Cerebellar nuclear complex (tissue), 1 donor: ENCODE measurements at regions not wholly inside any gene's neighbourhood (a gene's known extent, or its start where the extent isn't known, plus 50 kb on each side); places are given as distances from the start of the nearest gene placed in this dataset.

Source experiments
- DNase-seq, 2 experiments: peaks; one replicate each; lab custom pipeline; 2025; lab: John Stamatoyannopoulos, UW

DNA sequence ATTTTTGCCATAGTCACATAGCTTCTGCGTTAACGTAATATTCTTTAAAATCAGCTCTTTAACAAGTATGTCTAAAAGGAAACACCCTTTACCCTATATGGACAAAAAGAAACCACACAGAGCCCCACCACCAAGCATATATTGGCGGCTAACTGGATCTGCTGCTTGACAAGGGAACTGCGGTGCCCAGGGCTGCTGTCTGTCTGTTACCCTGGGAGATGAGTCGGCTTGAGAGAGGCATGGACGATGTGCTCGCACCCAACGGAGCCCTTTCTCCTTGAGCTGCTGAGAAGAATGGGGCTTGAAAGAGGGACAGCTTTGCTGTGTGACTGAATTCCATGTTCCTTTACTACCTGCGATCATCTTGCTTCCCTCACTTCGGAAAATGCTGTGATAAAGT, 158.6 kb upstream of the SHB start:
- DNase-seq, result no peak

DNA sequence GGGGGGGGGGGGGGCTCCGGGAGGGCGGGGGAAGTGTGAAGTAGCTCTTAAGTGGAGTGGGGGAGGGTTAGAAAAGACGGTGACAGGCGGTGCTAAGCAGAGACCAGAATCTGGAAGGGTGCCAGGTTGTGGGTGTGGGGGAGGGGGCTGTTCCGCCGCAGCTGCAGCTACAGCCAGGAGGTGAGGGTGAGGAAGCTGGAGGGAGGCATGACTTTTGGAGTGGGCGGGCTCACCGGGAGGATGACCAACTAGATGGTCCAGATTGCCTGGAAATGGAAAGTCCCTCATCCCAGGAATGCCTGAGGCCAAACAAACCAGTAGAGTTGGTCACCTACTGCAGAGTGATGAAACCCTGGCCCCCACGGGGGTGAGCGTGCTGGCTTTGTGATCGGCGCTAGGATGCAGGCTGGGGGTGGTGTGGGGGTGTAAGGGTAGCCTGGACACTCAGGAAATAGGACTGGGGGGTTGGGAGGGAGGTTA, 158.1 kb upstream of the SHB start:
- no peak for DNase-seq

DNA sequence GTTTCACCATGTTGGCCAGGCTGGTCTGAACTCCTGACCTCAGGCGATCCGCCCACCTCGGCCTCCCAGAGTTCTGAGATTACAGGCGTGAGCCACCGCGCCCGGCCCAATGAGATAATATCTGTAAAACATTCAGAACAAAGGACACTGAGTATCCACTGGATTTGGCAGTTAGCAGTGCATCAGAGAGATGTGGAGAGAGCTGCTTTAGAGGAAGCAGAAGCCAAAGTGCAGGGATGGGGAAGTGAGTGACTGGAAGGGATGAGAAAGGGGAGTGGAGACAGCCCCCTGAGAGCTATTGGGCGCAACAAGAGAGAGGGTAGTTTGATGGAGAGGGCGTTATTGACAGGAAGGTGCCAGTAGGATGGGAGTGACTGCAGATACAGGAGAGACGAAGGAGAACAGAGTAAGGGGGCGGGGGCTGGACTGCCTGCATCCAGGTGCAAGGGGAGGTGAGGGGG, 157.5 kb upstream of the SHB start:
- DNase-seq, result no peak

DNA sequence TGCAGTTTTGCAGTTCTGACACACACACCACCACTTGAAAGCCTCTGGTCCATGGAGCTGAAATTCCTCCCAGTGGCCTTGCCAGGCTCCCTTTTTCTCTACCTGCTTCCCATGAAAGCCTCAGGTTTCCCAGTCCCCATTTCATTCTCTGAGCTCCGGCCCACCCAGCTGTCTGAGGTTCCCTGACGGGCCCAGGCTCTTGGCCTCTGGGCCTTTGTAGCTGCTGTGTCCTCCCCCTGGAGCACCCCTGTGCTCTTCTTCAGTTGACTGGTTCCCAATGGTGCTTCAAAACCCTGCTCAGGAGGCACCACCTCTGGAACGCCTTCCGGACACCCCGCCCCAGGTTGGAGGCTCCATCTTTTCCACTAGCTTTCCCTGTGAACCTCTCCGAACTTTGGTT, 155.9 kb upstream of the SHB start:
- no peak for DNase-seq

DNA sequence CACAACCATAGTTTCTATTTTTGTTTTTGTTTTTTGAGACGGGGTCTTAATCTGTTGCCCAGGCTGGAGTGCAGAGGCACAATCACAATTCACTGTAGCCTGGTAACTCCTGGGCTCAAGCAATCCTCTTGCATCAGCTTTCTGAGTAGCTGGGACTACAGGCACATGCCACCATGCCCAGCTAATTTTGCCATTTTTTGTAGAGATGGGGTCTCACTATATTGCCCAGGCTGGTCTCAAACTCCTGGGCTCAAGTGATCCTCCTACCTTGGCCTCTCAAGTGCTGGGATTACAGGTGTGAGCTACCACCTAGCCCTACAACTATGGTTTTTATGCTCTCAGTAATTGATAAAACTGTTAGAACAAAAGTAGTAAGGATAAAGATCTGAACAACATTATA, 147.5 kb upstream of the SHB start:
- DNase-seq, result no peak

DNA sequence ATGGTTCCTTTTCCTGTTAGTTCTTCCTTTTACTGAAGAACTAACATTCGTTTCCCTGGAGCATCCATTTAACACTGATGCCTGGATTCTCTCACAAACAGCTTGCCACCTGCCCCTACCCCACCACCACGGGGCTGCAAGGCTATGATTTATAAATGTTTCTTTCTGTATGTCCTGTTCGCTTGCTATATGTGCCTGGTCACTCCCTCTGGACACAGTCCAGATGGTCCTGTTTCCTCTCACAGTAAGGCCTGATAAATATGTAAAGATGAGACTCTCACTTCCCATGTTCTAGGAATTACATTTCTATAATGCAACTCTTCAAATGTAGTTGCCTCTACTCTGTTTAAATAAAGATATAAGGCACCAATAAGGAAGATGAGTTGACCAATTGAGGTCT, 146.4 kb upstream of the SHB start:
- DNase-seq, result no peak

DNA sequence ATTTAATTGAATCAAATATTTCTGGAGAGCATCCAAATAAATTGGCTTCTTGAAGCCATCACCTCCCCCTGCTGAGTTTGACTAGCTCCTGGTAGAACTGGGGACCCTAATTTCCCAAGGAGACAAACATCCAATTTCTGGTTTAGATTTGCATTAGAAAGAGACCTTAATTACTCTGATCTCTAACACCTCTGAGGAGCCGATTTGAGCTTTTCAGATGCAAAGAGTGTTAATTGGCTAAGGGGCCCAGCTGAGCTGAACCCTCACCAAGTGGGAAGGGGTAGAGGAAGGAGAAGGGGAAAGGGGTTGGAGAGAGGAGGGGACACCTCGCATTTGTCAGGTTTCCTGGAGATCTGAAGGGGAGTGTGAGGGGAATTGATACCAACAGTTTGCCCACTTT, 145.4 kb upstream of the SHB start:
- no peak for DNase-seq

DNA sequence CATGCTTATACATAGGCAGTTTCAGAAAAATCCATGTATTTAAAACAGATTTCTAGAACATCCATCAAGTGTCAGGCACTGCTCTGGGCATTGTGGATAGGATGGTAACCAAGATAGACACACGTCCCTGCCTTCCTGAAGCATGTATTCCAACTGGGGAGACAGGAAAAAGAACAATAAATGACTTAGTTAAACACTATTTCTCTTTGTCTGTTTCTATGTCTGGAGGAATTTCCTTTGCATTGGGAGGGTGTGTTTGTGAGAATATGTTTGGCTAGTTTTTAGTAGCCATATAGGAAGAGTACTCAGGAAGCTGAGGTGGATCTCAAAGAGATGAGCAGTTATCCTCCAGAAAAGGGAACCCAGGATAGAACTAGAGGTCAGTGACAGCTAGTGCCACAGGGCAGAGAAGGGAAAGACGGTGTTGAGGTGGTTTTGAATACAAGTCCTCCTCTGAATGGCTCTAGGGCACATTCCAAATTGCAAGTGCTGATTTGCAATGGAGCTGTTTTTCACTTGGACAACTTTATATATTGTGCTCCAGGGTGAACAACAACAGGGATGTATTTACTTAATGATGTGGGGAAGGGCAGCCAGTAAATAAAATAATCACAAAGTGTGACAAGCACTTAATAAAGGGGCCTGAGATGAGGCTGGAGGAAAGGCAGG, 144.7 kb upstream of the SHB start:
- no peak for DNase-seq

DNA sequence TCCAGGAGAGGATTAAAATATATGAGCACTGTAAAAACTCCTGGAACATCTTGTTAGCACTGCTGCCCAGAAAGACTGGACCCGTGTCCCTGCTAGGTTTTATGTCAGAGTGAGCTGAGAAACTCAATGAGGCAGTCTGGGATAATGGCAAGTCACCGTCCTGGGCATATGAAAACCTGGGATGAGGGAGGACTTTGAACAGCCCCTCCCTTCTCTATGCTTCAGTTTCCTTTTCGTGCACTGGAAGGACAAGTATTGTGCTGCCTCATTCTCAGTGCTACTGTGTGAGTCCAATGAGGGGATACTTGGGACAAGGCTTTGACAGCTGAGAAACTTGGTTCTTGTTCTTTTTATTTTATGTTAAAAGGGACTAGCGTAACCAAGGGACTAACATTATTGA, 143.0 kb upstream of the SHB start:
- DNase-seq, result no peak

DNA sequence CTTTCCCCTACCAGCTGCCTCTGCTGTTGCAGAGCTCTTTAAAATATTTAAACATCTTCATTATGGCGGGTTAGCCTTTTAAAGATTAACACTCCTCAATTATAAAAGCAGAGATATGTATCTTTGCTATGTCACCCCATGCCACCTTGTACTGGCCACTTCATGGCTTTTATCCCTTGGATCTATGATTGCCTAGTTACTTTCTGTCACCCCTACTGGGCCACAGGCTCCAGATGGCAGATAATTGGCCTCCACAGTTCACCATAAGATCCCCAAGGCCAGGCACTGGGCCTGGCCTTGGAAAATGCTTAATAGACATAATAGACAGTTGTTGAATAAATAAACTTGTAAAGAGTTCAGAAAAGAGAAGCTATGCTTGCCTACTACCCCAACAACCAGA, 142.0 kb upstream of the SHB start:
- DNase-seq, result no peak

DNA sequence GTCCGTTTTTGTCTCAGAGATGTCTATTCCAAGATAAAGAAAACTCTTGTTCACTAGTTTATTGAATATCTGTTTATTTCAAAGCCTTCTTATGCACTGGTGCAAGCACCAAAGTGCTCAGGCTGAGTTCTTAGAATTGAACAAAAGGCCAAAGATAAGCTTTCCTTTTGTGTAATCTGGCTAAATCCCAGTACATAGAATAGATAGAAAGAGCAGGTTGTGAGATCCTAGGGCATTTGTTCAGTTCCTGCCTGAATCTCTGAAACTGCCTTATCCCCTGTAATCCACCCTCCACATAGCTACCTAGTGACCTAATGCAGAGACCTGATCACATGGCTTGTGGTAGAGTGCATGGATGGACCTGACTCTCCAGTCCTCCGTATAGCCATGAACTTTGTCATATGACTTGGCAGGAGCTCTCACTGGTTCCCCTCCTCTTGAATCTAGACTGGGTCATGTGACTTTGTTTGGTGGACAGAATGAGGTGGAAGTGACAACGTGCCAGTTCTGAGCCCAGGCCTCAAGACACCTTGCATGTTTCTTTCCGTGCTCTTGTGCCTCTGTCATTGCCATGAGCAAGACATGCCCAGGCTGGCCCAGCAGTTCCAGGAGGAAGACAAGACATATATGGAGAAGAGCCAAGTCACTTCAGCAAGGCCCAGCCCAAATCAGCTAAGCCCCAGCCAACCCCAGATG, 139.3 kb upstream of the SHB start:
- DNase-seq, result no peak

DNA sequence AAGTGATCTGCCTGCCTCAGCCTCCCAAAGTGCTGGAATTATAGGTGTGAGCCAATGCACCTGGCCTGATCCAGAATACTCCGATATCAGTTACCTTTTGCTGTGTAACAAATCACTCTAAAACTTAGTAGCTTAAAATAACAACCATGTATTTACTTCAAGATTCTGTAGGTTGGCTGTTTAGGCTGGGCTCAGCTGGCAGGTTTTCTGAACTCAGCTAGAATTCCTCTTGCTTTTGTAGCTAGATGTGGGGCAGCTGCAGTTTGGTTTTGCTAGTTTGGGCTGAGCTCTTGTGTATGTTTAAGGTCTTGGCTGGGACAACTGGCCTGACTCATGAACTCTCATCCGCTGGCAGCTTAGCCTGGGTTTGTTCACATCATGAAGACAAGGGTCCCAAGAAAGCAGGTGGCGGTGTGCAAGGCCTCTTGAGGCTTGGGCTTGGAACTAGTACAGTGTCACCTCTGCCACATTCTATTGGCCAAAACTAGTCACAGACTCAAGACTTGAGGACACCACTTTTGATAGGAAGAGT, 138.3 kb upstream of the SHB start:
- no peak for DNase-seq

DNA sequence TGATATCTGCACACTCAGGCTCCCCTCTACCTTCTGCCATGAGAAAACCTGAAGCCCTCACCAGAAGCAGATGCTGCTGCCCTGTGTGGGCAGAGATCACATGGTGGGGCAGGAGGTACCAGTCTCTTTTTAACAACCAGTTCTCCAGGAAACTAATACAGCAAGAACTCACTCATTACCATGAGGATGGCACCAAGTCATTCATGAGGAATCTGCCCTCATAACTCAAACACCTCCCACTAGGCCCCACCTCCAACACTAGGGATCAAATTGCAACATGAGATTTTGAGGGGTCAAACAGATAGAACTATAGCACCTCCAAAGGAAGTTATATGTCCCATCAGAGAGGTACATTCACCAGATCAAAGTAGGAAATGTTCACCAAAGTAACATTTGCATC, 136.3 kb upstream of the SHB start:
- no peak for DNase-seq

DNA sequence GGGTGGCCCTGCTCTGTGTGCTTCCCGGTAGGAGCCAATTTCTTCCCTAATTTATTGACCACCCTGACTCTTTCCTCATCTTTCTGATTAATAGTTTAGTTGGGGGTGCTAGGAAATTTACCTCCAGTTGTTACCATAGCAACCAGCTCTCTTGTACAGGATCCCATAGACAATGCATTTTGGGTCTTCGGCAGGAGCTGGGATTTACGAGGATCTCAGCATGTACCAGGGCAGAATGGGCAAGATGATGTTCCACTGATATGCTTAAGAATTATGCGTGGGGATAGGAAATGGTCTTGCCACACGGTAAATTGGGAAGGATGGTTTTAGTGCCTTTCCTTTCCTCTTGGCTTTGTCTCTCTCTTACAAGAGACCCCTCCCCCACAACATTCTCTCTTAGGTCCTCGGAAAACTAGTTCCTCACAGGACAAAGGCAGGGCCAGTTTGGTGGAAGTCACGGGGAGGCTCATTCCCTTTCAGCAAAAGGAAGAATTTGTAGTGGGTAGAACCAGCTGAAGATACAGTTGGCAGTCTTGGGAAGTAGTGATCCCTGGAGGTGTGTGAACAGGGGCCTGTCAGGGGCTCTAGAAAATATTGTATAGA, 133.4 kb upstream of the SHB start:
- no peak for DNase-seq

DNA sequence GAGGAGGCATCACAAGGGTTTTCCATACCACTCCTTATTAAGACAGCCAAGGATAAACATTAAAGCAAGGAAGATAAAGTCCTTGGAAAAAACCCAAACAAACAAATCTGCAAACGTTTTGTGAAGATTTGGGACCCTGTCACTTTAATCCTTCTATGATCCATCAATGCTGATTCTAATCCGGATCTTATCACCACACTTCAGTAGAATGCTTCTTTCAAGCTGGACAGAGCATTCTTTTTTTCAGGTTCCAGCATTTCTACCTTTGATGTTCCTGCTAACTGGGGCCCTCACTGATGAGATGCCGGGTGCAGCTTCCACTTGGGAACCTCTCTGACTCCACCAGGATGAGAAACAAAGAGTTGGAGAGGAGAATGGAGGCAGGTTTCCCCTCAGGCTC, 132.8 kb upstream of the SHB start:
- no peak for DNase-seq

DNA sequence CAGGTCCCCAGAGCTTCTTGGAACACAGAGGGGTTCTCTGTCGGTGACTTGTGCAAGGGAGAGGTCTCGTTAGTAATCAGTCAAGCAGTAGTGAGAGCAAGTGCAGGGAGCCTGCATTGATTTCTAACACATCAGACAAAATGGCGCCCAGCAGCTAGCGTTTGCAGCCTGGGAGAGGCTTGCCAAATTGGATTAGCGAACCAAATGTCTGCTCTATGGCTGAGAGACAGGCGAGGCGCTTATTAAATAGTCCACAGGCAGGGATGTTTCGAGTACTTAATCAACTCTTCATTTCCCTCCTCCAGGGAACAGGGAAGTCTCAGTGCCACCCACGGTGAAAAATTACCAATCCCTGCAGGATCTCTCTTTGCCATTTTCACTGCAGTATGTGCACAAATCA, 131.4 kb upstream of the SHB start:
- DNase-seq, result no peak

DNA sequence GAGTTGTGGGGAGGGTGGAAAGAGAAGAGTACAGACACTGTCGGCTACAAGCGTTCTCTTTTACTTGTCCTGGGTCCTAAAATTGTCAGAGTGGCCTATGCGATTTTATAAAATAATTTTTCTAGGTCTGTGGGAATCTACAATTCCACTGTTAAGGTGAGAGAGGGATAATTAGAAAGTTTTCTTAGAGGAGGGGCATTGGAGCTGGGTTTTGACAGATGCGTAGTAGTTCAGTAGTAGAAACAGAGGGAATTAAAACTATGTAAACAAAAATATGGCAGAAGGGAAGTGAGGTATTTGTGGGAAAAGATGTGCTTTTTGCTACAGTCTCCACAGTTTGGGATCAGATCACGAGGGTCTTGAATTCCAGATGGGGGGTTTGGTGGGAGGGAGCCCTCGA, 129.1 kb upstream of the SHB start:
- DNase-seq, result no peak

DNA sequence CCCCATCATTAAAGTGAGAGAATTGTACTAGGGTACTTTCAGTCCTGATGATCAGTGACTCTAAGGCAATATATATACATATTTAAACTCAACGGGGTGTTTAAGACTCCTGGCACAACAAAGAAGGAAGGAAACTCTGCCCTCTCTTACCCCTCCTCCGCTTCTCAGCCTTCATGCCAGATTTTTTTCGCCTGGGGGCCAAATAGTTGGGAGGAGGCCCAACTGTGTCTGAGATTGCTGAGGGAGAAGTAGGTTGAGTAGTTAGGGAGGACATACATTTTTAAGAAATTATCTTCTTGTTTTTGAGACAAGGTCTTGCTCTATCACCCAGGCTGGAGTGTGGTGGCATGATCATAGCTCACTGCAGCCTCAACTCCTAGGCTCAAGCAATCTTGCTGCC, 127.7 kb upstream of the SHB start:
- no peak for DNase-seq

DNA sequence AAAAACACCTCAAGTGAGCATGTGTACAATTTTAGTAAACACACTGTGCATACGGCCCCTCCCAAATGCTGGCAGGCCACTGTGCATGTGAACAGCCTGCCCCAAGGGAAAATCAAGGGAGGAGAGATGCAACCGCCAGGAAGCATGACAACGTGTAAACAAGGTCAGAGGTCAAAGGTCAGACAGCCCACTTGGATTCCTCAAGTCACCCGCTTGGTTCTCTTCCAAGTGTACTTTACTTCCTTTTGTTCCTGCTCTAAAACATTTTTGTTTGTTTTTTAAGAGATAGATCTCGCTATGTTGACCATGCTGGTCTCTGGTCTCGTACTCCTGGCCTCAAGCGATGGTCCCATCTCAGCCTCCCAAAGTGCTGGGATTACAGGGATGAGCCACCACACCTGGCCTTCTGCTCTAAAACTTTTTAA, 126.7 kb upstream of the SHB start:
- no peak for DNase-seq

DNA sequence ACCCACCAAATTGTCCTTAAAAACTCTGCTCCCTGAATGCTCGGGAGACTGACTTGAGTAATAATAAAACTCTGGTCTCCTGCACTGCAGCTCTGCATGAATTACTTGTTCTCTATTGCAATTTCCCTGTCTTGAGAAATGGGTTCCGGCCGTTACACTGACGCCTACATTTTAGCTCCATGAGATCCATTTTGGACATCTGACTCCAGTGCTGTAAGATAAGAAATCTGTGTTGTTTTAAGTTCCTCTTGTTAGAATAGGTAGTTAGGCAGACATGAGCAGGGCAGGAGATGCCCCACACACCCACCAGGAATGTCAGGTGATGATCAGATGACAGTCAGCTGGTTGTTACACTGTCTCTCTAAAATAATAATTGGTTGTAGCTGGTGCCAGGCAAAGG, 125.8 kb upstream of the SHB start:
- no peak for DNase-seq

DNA sequence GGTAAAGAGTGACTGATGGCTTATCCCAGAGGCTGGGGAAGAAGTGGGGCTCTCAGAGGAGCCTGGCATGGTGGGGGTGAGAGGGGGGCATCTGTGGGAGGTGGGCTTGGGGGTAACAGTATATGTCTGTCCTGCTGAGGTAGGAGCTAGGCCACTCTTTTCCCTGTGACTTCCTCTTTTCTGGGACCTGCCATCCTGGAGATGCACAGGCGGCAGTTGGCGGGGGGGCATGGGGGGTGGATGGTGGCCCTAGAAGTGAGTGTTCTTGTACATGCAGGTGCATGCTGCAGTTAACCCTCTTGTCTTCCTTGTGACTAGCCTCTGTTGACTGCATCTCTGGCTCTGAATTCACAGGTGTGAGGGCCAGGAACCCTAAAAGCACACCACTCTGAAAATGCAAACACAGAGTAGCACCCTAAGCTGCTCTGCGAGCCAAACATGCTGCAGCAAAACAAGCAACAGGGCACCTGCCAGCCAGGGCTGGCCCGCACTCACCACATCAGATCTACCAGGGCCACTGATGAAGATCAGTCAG, 123.8 kb upstream of the SHB start:
- no peak for DNase-seq

DNA sequence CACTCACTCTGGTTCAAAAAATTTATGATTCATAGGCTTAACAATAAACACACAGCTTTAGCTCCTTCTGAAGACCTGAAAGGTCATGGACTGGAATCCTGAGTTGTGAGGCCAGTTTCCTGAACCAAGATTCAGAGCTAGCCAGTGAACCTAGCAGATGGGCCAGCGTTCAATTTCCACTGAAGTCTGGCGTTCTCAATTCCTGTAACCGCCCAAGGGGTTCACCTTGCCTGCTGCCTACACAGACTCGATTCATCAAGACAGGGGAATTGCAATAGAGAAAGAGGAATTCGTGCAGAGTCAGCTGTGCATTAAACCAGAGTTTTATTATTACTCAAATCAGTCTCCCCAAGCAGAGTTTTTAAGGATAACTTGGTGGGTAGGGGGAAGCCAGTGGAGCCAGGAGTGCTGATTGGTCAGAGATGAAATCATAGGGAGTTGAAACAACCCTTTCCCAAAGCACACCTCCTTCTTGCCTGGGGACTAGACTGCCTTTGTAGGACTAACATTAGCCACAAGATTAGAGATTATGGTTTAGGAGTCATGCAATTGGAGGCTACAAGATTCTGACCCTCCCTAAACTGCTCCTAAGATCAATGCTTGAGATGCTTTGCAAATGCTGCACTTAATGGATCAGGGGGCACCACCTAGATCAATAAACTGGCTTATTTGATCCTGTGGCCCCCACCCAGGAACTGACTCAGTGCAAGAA, 117.5 kb upstream of the SHB start:
- no peak for DNase-seq
